Keratinocyte (primary cell): ENCODE measurements at regions not wholly inside any gene's neighbourhood (a gene's known extent, or its start where the extent isn't known, plus 50 kb on each side); places are given as distances from the start of the nearest gene placed in this dataset.

Source experiments
- DNase-seq: peaks from one replicate; pipeline ENCODE4 v3.0.0-alpha.2; 2011; ENCODE audit warnings: low read depth, missing footprints, low spot score
- FAIRE-seq: peaks from 2 replicates; lab custom pipeline; 2011; peaks lifted over from hg19 to GRCh38; lab: Jason Lieb, UNC
- H2AFZ ChIP-seq: 2 replicates; pipeline ENCODE4 v1.6.0; 2012; ENCODE audit warnings: low read length, control low read depth, inconsistent platforms; ENCODE audit not compliant: control insufficient read depth
- H3K27ac ChIP-seq: 2 replicates; pipeline ENCODE4 v1.5.1; 2011; ENCODE audit warnings: low read length; ENCODE audit not compliant: control insufficient read depth, insufficient read depth
- H3K27me3 ChIP-seq: 3 replicates; pipeline ENCODE4 v1.6.0; 2011; ENCODE audit warnings: low read length; ENCODE audit not compliant: control insufficient read depth, insufficient read depth; ENCODE audit errors: extremely low read depth
- H3K36me3 ChIP-seq, 2 experiments: 2 replicates in 1 of 2; 3 replicates in 1 of 2; pipeline ENCODE4 v1.5.1; 2011; ENCODE audit warnings: low read length in 2 of 2, mild to moderate bottlenecking in 1 of 2; ENCODE audit not compliant: control insufficient read depth in 2 of 2, insufficient read depth in 2 of 2; ENCODE audit errors: extremely low read depth in 1 of 2
- H3K4me1 ChIP-seq: 3 replicates; pipeline ENCODE4 v1.5.1; 2011; ENCODE audit warnings: low read length; ENCODE audit not compliant: control insufficient read depth, insufficient read depth; ENCODE audit errors: extremely low read depth
- H3K4me2 ChIP-seq: 3 replicates; pipeline ENCODE4 v1.6.0; 2011; ENCODE audit warnings: low read depth, low read length; ENCODE audit not compliant: control insufficient read depth, insufficient read depth; ENCODE audit errors: extremely low read depth
- H3K4me3 ChIP-seq, 3 experiments: fragments of 200-600 bp in 1 of 3; sonication (generic) in 1 of 3; 2 replicates in 2 of 3; 3 replicates in 1 of 3; pipeline ENCODE4 v1.5.1; 2011 to 2016; ENCODE audit warnings: low read length in 3 of 3, mild to moderate bottlenecking in 3 of 3, control low read depth in 2 of 3, inconsistent platforms in 1 of 3, low read depth in 1 of 3, mixed read lengths in 1 of 3, mixed run types in 1 of 3, moderate library complexity in 1 of 3; ENCODE audit not compliant: control insufficient read depth in 2 of 3, insufficient read depth in 2 of 3; ENCODE audit errors: extremely low read depth in 1 of 3
- H3K79me2 ChIP-seq: 2 replicates; pipeline ENCODE4 v1.6.0; 2012; ENCODE audit warnings: low read length; ENCODE audit not compliant: control insufficient read depth, insufficient read depth
- H3K9ac ChIP-seq: 3 replicates; pipeline ENCODE4 v1.6.0; 2011; ENCODE audit warnings: low read length; ENCODE audit not compliant: control insufficient read depth, insufficient read depth; ENCODE audit errors: extremely low read depth
- H3K9me1 ChIP-seq: 3 replicates; pipeline ENCODE4 v1.6.0; 2011; ENCODE audit warnings: low read length; ENCODE audit not compliant: control insufficient read depth, insufficient read depth; ENCODE audit errors: extremely low read depth
- H3K9me3 ChIP-seq: 2 replicates; pipeline ENCODE4 v1.5.1; 2012; ENCODE audit warnings: low read depth, low read length; ENCODE audit not compliant: control insufficient read depth
- H4K20me1 ChIP-seq: 3 replicates; pipeline ENCODE4 v1.6.0; 2011; ENCODE audit warnings: low read length; ENCODE audit not compliant: control insufficient read depth, insufficient read depth; ENCODE audit errors: extremely low read depth
- CTCF ChIP-seq, 3 experiments: IDR thresholded peaks in 1 of 3; conservative IDR thresholded peaks in 1 of 3; optimal IDR thresholded peaks in 1 of 3; 2 replicates in 2 of 3; 3 replicates in 1 of 3; pipeline versions ENCODE3 to v1.5.1; 2011; ENCODE audit warnings: low read length in 3 of 3, mild to moderate bottlenecking in 3 of 3, moderate library complexity in 2 of 3, control low read depth in 1 of 3, inconsistent platforms in 1 of 3; ENCODE audit not compliant: insufficient read depth in 2 of 3; ENCODE audit errors: extremely low read depth in 1 of 3
- EZH2 ChIP-seq: IDR thresholded peaks from one replicate; pipeline ENCODE4 v1.6.1; 2012; ENCODE audit warnings: inconsistent platforms, mild to moderate bottlenecking, low read length, moderate library complexity
- dilution Hi-C: fragments of 300-500 bp; cut with MboI; formaldehyde crosslinking; loops from one replicate; pipeline ENCODE4 v1.7.0; 2020; ENCODE audit warnings: low sequenced_read_pairs; ENCODE audit not compliant: extremely low pct_ligation_motif_present

DNA sequence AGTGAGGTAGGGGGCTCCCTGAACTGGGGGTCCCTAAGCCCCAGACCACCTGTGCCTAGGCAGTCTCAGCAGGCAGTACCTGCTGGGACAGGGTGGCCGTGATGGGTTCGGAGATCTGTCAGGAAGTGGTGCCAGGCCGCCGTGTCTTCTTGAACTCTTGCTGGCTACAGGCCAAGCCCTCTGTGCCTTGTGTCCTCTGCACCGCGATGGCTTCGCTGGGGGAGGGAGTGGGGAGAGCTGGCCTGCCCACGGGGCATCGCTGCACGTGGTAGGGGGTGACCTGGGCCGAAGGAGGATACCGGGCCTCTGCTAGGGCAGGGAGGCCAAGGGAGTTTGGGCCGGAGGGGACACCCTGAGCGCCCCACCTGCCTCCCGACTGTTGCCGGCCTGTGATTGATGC is 96.7 kb upstream of the NKX1-1 start:
- H3K4me1 ChIP-seq, result no peaks in the 10 kb centered on the region
- no peak for FAIRE-seq
- H2AFZ ChIP-seq, result no peak overlapping the region
- H3K27ac ChIP-seq, result no peak overlapping the region
- no peaks in the 10 kb centered on the region for H4K20me1 ChIP-seq
- dilution Hi-C loops, result no loop called here
- H3K9me1 ChIP-seq, result no peaks in the 10 kb centered on the region
- H3K4me2 ChIP-seq, result no peak overlapping the region
- H3K79me2 ChIP-seq, result no peaks in the 10 kb centered on the region
- H3K27me3 ChIP-seq, result peaks cover 6% of the 10 kb centered on the region
- no peak overlapping the region for H3K9ac ChIP-seq
- H3K4me3 ChIP-seq, result no peak overlapping the region
- DNase-seq, result no peak
- TF ChIP-seq EZH2, result no peak
- no peak for TF ChIP-seq CTCF (optimal IDR thresholded peaks at IDR 0.05 in 1 of 3, IDR thresholded peaks at IDR 0.05 in 1 of 3, conservative IDR thresholded peaks at IDR 0.05 in 1 of 3; ENCODE audit: extremely low read depth in 1 of 3, insufficient read depth in 2 of 3, low read length in 3 of 3)
- H3K9me3 ChIP-seq, result no peaks in the 10 kb centered on the region
- no peaks in the 10 kb centered on the region for H3K36me3 ChIP-seq

DNA sequence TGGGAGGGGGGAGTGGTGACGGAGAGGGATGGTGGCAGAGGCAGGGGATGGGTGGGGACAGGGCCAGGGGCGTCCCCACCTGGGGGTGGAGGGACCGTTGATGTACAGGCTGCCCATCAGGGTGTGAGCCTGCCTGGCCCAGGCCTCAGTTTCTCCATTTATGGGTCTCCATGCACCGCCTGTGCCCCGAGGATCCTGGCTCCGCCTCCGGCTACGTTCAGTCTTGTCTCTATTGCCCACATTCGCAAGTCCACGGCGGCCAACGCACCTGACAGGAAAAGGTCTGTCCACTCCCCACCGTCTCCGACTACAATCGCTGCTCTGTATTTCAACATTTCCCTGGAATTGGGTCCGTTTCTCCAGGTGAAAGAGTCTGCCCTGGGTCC is 96.3 kb upstream of the NKX1-1 start:
- Histone ChIP-seq H3K27me3 (peaks cover 6% of the 10 kb centered on the region), H2AFZ (no peak overlapping the region), H3K9me3 (no peaks in the 10 kb centered on the region), H3K9ac (no peak overlapping the region), H3K27ac (no peak overlapping the region), H3K4me3 (no peak overlapping the region), H4K20me1 (no peaks in the 10 kb centered on the region), H3K4me1 (no peaks in the 10 kb centered on the region), H3K9me1 (no peaks in the 10 kb centered on the region), H3K36me3 (no peaks in the 10 kb centered on the region), H3K79me2 (no peaks in the 10 kb centered on the region), H3K4me2 (no peak overlapping the region)
- DNase-seq (no peak), FAIRE-seq (no peak)
- no peak for TF ChIP-seq CTCF (optimal IDR thresholded peaks at IDR 0.05 in 1 of 3, IDR thresholded peaks at IDR 0.05 in 1 of 3, conservative IDR thresholded peaks at IDR 0.05 in 1 of 3; ENCODE audit: extremely low read depth in 1 of 3, insufficient read depth in 2 of 3, low read length in 3 of 3)
- no peak for TF ChIP-seq EZH2
- dilution Hi-C loops, result no loop called here
